ENCODE measurements at regions not wholly inside any gene's neighbourhood (a gene's known extent, or its start where the extent isn't known, plus 50 kb on each side); places are given as distances from the start of the nearest gene placed in this dataset.

- DNase-seq (ENCODE audit: extremely low read depth, low read depth), result no peak
- no peak for TF ChIP-seq CTCF (IDR thresholded peaks at IDR 0.05; ENCODE audit: low read depth, low read length)
These were observed 187.5 kb downstream of the MOXD1 start for GRCh38 chr6:132213732-132214131.

- no peak for TF ChIP-seq CTCF (IDR thresholded peaks at IDR 0.05; ENCODE audit: low read depth, low read length)
- DNase-seq (ENCODE audit: extremely low read depth, low read depth), result no peak
These were observed 188.1 kb downstream of the MOXD1 start for GRCh38 chr6:132213191-132213590.

- TF ChIP-seq CTCF (IDR thresholded peaks at IDR 0.05; ENCODE audit: low read depth, low read length), result no peak
- DNase-seq (ENCODE audit: extremely low read depth, low read depth), result no peak
These were observed 190.2 kb downstream of the MOXD1 start for GRCh38 chr6:132210886-132211563.

GRCh38 chr6:132209351-132209750 is 191.9 kb downstream of the MOXD1 start:
- no peak for DNase-seq (ENCODE audit: extremely low read depth, low read depth)
- no peak for TF ChIP-seq CTCF (IDR thresholded peaks at IDR 0.05; ENCODE audit: low read depth, low read length)

GRCh38 chr6:132207991-132208390 is 193.3 kb downstream of the MOXD1 start:
- no peak for TF ChIP-seq CTCF (IDR thresholded peaks at IDR 0.05; ENCODE audit: low read depth, low read length)
- no peak for DNase-seq (ENCODE audit: extremely low read depth, low read depth)

- no peak for TF ChIP-seq CTCF (IDR thresholded peaks at IDR 0.05; ENCODE audit: low read depth, low read length)
- DNase-seq (ENCODE audit: extremely low read depth, low read depth), result no peak
These were observed 195.3 kb downstream of the MOXD1 start for GRCh38 chr6:132205946-132206345.

- DNase-seq (ENCODE audit: extremely low read depth, low read depth), result no peak
- no peak for TF ChIP-seq CTCF (IDR thresholded peaks at IDR 0.05; ENCODE audit: low read depth, low read length)
These were observed 196.7 kb downstream of the MOXD1 start for GRCh38 chr6:132204591-132204990.
